H9 (cell line): ENCODE measurements at regions not wholly inside any gene's neighbourhood (a gene's known extent, or its start where the extent isn't known, plus 50 kb on each side); places are given as distances from the start of the nearest gene placed in this dataset.

Source experiments
- DNase-seq: peaks from one replicate; pipeline ENCODE4 v3.0.0-alpha.2; 2017
- H2AFZ ChIP-seq: one replicate; pipeline ENCODE4 v1.6.1; 2013; ENCODE audit warnings: mild to moderate bottlenecking, low read length, control low read depth, moderate library complexity
- H2AK5ac ChIP-seq: 2 replicates; pipeline ENCODE4 v1.6.1; 2013; ENCODE audit warnings: low read length, control low read depth, mixed read lengths; ENCODE audit not compliant: insufficient read length
- H2BK120ac ChIP-seq: one replicate; pipeline ENCODE4 v1.6.1; 2013; ENCODE audit warnings: low read depth, mild to moderate bottlenecking, low read length, control low read depth, inconsistent platforms; ENCODE audit not compliant: poor library complexity, severe bottlenecking
- H2BK12ac ChIP-seq: 2 replicates; pipeline ENCODE4 v1.6.1; 2013; ENCODE audit warnings: low read length, control low read depth, mixed read lengths, low read depth; ENCODE audit not compliant: insufficient read length
- H2BK15ac ChIP-seq: 2 replicates; pipeline ENCODE4 v1.6.1; 2013; ENCODE audit warnings: low read depth, low read length, control low read depth
- H2BK20ac ChIP-seq: one replicate; pipeline ENCODE4 v1.6.1; 2013; ENCODE audit warnings: low read depth, mild to moderate bottlenecking, low read length, control low read depth, inconsistent platforms; ENCODE audit not compliant: poor library complexity, severe bottlenecking
- H2BK5ac ChIP-seq: 2 replicates; pipeline ENCODE4 v1.6.1; 2013; ENCODE audit warnings: low read length, control low read depth, mixed read lengths; ENCODE audit not compliant: insufficient read length
- H3K14ac ChIP-seq: 2 replicates; pipeline ENCODE4 v1.6.1; 2013; ENCODE audit warnings: low read length, control low read depth; ENCODE audit not compliant: insufficient read depth
- H3K18ac ChIP-seq: 2 replicates; pipeline ENCODE4 v1.6.1; 2013; ENCODE audit warnings: low read depth, mild to moderate bottlenecking, mixed read lengths, low read length, control low read depth; ENCODE audit not compliant: insufficient read length
- H3K23ac ChIP-seq: 2 replicates; pipeline ENCODE4 v1.6.1; 2013; ENCODE audit warnings: low read length, control low read depth, mixed read lengths, low read depth; ENCODE audit not compliant: insufficient read length
- H3K23me2 ChIP-seq: 2 replicates; pipeline ENCODE4 v1.6.1; 2013; ENCODE audit warnings: low read depth, mild to moderate bottlenecking, mixed read lengths, low read length, control low read depth; ENCODE audit not compliant: insufficient read length, poor library complexity, severe bottlenecking
- H3K27ac ChIP-seq: 2 replicates; pipeline ENCODE4 v1.5.1; 2013; ENCODE audit warnings: low read length, control low read depth, mixed read lengths, low read depth; ENCODE audit not compliant: insufficient read length
- H3K27me3 ChIP-seq: 2 replicates; pipeline ENCODE4 v1.6.1; 2013; ENCODE audit warnings: low read length, control low read depth, inconsistent platforms; ENCODE audit not compliant: insufficient read depth
- H3K4ac ChIP-seq: 2 replicates; pipeline ENCODE4 v1.6.1; 2013; ENCODE audit warnings: low read depth, mild to moderate bottlenecking, control low read depth, inconsistent platforms, low read length, moderate library complexity
- H3K4me1 ChIP-seq: 2 replicates; pipeline ENCODE4 v1.6.1; 2013; ENCODE audit warnings: low read length, control low read depth, inconsistent platforms; ENCODE audit not compliant: insufficient read depth
- H3K4me2 ChIP-seq: 2 replicates; pipeline ENCODE4 v1.6.1; 2013; ENCODE audit warnings: low read length, control low read depth, mixed read lengths; ENCODE audit not compliant: insufficient read length, insufficient read depth
- H3K56ac ChIP-seq: 2 replicates; pipeline ENCODE4 v1.6.1; 2013; ENCODE audit warnings: low read depth, mild to moderate bottlenecking, mixed read lengths, low read length, control low read depth; ENCODE audit not compliant: insufficient read length
- H3K79me1 ChIP-seq: 2 replicates; pipeline ENCODE4 v1.6.1; 2013; ENCODE audit warnings: low read depth, mild to moderate bottlenecking, moderate library complexity, low read length, control low read depth, inconsistent platforms; ENCODE audit not compliant: insufficient read depth, poor library complexity, severe bottlenecking
- H3K79me2 ChIP-seq: 2 replicates; pipeline ENCODE4 v1.6.1; 2013; ENCODE audit warnings: low read length, control low read depth, inconsistent platforms; ENCODE audit not compliant: insufficient read depth
- H3K9ac ChIP-seq: 2 replicates; pipeline ENCODE4 v1.6.1; 2013; ENCODE audit warnings: low read length, control low read depth, mixed read lengths; ENCODE audit not compliant: insufficient read length; ENCODE audit errors: extremely low read depth
- H3K9me3 ChIP-seq: one replicate; pipeline ENCODE4 v1.6.1; 2013; ENCODE audit warnings: low read depth, low read length, inconsistent platforms; ENCODE audit not compliant: control insufficient read depth
- H3T11ph ChIP-seq: one replicate; pipeline ENCODE4 v1.6.1; 2013; ENCODE audit warnings: mild to moderate bottlenecking, low read length, control low read depth, inconsistent platforms
- H4K20me1 ChIP-seq: one replicate; pipeline ENCODE4 v1.6.1; 2013; ENCODE audit not compliant: control insufficient read depth, insufficient read length, insufficient read depth
- H4K5ac ChIP-seq: 2 replicates; pipeline ENCODE4 v1.6.1; 2013; ENCODE audit warnings: low read depth, mild to moderate bottlenecking, mixed read lengths, low read length, control low read depth; ENCODE audit not compliant: insufficient read length
- H4K8ac ChIP-seq: replicated peaks from 2 replicates; pipeline ENCODE4 v1.6.1; 2013; ENCODE audit warnings: low read length, control low read depth, mixed read lengths, low read depth; ENCODE audit not compliant: insufficient read length
- H4K91ac ChIP-seq: 2 replicates; pipeline ENCODE4 v1.6.1; 2013; ENCODE audit warnings: low read depth, mild to moderate bottlenecking, moderate library complexity, mixed read lengths, low read length, control low read depth; ENCODE audit not compliant: insufficient read length
- H3K27ac Mint-ChIP-seq, 3 experiments: 2 replicates in 2 of 3; 3 replicates in 1 of 3; pipeline ENCODE4 v1.8.0; 2020 to 2021; ENCODE audit warnings: mixed read lengths in 3 of 3, mild to moderate bottlenecking in 1 of 3, moderate library complexity in 1 of 3
- H3K27me3 Mint-ChIP-seq: 2 replicates; pipeline ENCODE4 v1.8.0; 2021; ENCODE audit warnings: low read depth, mild to moderate bottlenecking, moderate library complexity, mixed read lengths
- H3K36me3 Mint-ChIP-seq, 3 experiments: 2 replicates in 2 of 3; 3 replicates in 1 of 3; pipeline ENCODE4 v1.8.0; 2020 to 2021; ENCODE audit warnings: low read depth in 3 of 3, mixed read lengths in 3 of 3; ENCODE audit not compliant: insufficient read depth in 1 of 3
- H3K4me1 Mint-ChIP-seq, 2 experiments: 2 replicates each; pipeline ENCODE4 v1.8.0; 2020; ENCODE audit warnings: mixed read lengths in 2 of 2
- H3K4me3 Mint-ChIP-seq, 2 experiments: 2 replicates in 1 of 2; 3 replicates in 1 of 2; pipeline ENCODE4 v1.8.0; 2020 to 2021; ENCODE audit warnings: mild to moderate bottlenecking in 2 of 2, mixed read lengths in 2 of 2, moderate library complexity in 1 of 2
- H3K9me3 Mint-ChIP-seq, 2 experiments: 2 replicates in 1 of 2; 3 replicates in 1 of 2; pipeline ENCODE4 v1.8.0; 2020; ENCODE audit warnings: mild to moderate bottlenecking in 2 of 2, mixed read lengths in 2 of 2, moderate library complexity in 1 of 2
- CTCF ChIP-seq: fragments of 200-600 bp; sonication (generic); conservative IDR thresholded peaks from 3 replicates; pipeline ENCODE4 v1.8.0; 2021; ENCODE audit warnings: antibody characterized with exemption, mild to moderate bottlenecking
- WGBS: extraction: QIAGEN DNeasy Blood & Tissue Kit; methylation state at CpG from one replicate; pipeline ENCODE4 v1.1.7; 2013; ENCODE audit warnings: missing lambda C conversion rate, low lambda C conversion rate, mixed read lengths; ENCODE audit not compliant: insufficient read length; ENCODE audit errors: extremely low coverage; 5-methylcytosine and 5-hydroxymethylcytosine counted together

GRCh38 chr18:78640246-78640995 is 339.2 kb upstream of the SALL3 start:
- peaks cover 4 to 15% of the 10 kb centered on the region in 2 experiments; a peak in 3 of 4 replicates for H3K4me1 Mint-ChIP-seq
- Histone ChIP-seq H3K14ac (no peak overlapping the region), H4K5ac (no peak overlapping the region), H2AFZ (no peak overlapping the region), H3K27ac (no peak overlapping the region), H3K56ac (no peak overlapping the region), H3K23me2 (no peaks in the 10 kb centered on the region), H2BK5ac (no peak overlapping the region), H3K4me2 (no peak overlapping the region), H3T11ph (no peak overlapping the region), H4K8ac (no peak overlapping the region), H3K9ac (no peak overlapping the region), H3K79me2 (no peaks in the 10 kb centered on the region), H4K91ac (no peak overlapping the region), H3K79me1 (no peaks in the 10 kb centered on the region), H3K4me1 (peaks cover 3% of the 10 kb centered on the region; the same call in 1 of the 2 replicates), H4K20me1 (peaks cover 3% of the 10 kb centered on the region), H2BK120ac (no peak overlapping the region), H2BK15ac (no peak overlapping the region), H3K27me3 (no peaks in the 10 kb centered on the region), H3K18ac (no peak overlapping the region), H3K9me3 (no peaks in the 10 kb centered on the region), H2AK5ac (no peak overlapping the region), H2BK12ac (no peak overlapping the region), H3K4ac (no peak overlapping the region), H2BK20ac (no peak overlapping the region), H3K23ac (no peak overlapping the region)
- H3K27ac Mint-ChIP-seq: no peak overlapping the region; a peak in 1 of 7 replicates
- no peak for TF ChIP-seq CTCF
- peaks cover 9 to 13% of the 10 kb centered on the region in 2 experiments; a peak in 4 of 5 replicates for H3K9me3 Mint-ChIP-seq
- no peak overlapping the region for H3K4me3 Mint-ChIP-seq
- WGBS: no CpG with 5 or more reads among the region's 8 CpGs
- DNase-seq: no peak
- no peaks in the 10 kb centered on the region for H3K27me3 Mint-ChIP-seq
- peaks cover 0 to 8% (median 5%) of the 10 kb centered on the region in 3 experiments; a peak in 4 of 7 replicates for H3K36me3 Mint-ChIP-seq
